Fibroblast of the conjunctiva (primary cell): ENCODE measurements at regions not wholly inside any gene's neighbourhood (a gene's known extent, or its start where the extent isn't known, plus 50 kb on each side); places are given as distances from the start of the nearest gene placed in this dataset.
A peak's percentile ranks its signal among the peaks of the same experiment; 100 is the strongest.

ENCODE experiments used
- DNase-seq: peaks from one replicate; pipeline ENCODE4 v3.0.0-alpha.2; 2010; ENCODE audit warnings: low read depth

DNA sequence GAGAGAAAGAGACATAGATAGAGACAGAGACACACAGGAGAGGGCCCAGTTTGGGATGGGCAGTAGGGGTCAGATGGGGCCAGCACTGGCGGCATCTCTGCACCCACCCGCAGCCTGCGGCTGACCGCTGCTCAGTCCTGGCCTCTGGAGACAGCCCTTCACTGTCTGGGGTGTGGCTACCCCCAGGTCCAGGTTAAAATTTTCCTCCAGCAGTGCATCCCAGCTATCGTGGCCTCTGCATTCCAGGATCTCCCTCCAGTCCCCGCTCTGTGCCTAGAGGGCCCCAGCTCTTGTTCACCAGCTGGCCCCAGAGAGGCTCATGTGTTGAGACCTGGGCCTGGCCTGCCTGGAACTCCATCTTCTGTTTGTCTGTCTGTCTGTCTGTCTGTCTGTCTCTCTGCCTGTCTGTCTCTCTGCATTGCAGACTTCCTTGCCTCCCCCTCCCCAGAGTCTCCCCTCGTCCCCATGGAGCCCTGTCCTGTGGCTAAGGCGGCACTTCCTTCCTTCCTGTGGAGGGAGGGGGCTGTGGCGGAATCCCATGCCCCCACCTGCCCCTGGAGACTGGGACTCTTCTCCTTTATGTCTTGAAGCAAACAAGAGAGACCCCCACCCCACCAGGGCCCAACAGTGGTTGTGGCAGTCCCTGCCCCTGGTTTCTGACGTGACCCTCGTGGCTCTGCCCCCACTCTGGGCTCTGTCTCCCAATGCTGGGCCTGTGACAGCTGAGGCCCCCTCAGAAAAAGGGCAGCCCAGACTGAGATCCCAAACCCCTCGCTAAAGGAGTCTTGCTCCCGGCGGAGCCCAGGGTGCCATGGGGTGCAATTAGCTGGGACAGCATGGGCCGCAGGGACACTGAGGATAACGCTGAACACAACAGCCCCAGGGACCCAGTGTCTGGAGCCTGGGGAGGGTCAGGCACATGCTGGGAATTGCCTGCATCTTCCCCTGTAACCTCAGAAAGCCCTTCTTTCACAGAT, 241.8 kb downstream of the NPHP4 start:
- DNase-seq = no peak

DNA sequence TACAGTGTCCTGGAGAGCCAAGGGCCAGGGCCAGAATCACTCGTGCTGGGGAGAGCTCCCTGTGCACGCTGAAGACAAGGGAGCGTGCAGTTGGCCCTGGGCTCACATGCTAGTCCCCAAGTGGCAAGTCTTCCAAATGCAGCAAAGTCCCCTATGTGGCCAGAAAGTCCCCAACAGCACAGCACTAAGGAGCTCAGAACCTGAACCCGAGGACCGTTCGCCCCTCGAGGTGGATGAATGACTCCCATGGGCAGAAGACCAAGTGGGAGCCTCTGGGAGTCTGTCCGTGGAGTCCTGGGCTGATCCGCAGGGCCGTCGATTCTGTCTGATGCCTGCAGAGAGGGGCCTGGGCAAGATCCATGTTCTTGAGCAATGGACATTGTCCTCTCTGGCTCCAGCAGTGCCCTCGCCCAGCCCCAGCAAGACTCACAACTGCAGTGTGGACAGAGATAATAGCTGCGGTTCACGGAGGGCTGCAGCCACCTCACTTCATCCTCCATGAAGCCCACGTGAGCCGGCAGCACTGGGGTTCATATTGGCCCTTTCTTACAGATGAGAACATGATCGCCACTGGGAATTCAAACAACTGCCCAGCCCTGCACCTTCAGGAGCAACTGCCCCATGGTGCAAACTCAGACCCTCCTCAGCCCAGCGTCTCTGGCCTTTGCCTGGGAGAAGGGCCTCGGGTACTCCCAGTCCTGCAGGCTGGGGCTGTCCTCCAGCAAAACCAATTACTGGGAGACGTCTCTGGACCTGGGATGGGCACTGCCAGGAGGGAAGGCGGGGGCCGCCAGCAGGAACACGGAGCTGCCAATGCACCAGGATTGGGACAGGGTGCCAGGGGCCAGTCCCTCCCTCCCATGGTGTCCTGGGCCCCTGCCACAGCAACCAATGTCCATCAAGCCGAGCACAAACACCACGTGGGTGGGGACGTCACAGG, 243.7 kb downstream of the NPHP4 start:
- DNase-seq = no peak

DNA sequence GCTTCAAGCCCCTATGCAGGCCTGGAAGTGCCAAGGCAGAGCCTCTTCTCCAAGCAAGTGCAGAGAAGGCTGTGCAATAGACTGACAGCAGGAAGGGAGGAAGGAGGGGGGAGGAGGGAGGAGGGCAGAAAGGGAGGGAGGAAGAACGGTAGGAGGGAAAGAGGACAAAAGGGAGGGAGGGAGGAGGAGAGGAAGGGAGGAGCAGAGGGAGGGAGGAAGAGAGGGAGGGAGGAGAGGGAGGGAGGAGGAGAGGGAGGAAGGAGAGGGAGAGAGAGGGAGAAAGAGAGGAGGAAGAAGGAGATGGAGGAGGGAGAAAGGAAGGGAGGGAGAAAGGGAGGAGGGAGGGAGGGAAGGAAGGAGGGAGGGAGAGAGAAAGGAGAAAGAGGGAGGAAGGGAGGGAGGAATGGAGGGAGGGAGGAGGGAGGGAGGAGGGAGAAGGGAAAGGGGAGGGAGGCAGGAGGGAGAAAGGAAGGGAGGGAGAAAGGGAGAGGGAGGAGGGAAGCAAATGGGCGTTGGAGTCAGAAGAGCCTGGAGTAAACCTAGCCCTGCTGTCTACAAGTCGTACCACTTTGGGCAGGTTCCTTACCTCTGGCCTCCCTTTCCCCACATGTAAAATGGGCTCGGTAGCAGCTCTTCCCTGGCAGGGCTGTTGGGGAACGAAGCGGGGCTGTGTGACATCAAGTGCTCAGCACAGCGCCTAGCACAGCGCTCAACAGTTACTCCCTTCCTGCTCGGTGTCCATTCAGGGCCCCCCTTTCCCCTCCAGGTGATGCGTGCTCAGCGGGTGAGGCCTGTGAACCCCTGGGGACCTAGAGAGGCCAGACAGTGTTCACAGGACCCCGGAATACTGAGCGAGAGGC, 244.6 kb downstream of the NPHP4 start:
- no peak for DNase-seq

DNA sequence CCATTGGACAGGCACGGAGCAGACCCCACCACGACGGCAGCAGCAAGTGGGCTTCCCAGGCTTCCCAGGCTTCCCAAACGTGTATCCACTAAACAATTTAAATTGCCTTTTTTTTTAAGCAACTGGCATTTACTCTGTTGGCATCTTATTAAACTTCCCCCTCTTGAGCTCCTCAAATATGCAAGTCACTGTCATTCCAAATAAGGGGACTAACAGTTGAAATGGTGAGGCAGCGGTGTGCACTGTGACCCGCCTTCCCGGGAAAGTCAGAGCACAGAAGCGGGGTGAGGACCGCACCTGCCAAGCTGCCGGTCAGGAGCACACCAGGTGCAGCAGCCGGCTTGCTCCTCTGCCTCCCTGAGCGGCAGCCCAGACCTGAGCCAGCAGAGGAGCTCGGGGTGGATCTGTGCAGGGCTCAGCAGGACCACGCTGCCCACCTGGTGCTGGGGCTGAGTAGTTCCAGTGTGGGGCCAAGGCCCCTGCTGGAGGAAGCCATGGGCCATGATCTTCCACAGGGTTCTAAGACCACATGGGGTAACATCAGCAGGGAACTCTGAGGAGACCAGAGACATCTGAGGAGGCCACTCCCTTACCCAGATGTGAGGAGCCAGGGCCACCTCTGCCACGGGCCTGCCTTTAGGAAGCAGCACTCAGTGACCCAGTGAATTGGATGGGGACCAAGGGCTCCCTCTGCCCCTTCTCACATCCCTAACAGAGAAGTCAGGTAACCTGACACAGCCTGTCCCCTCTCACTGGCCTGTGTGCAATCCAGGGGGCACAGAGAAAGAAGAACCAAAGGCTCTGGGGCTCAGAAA, 245.4 kb downstream of the NPHP4 start:
- no peak for DNase-seq

DNA sequence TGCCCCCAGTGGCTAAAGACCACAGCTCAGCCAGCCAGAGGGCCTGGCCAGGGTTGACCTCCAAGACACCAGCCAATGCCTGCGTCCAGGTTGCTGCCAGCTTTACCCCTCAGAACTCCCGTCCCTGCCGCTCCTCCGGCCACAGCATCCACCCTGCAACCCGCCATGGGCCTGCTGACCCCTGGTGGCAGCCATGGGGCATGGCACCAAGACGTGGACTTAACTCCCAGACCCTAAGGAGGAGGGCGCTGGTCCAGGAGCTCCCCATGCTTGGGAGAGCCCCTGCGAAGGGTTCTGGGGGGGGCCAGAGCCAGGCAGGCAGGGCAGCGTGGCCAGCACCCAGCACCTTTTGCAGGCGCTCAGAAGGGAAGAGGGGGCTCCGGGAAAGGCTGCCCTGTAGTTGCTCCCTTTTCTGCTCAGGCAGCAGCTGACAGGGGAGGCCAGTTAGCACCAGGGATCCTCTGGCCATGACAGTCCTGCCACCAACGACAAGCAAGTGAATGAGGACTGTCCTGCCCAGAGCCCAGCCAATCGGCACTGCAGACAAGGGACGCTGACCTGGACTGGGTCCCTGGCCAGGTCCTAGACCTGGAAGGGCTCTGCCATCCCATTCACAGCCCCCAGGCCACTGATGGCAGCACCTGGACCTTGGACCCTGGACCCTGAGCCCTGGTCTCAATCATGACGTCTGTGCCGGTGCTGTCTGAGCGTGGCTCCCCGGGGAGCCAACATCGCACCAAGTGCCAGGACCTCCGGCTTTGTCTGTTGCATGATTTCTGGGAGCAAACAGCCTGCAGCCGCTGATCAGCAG, 246.2 kb downstream of the NPHP4 start:
- DNase-seq = peak; percentile 41

DNA sequence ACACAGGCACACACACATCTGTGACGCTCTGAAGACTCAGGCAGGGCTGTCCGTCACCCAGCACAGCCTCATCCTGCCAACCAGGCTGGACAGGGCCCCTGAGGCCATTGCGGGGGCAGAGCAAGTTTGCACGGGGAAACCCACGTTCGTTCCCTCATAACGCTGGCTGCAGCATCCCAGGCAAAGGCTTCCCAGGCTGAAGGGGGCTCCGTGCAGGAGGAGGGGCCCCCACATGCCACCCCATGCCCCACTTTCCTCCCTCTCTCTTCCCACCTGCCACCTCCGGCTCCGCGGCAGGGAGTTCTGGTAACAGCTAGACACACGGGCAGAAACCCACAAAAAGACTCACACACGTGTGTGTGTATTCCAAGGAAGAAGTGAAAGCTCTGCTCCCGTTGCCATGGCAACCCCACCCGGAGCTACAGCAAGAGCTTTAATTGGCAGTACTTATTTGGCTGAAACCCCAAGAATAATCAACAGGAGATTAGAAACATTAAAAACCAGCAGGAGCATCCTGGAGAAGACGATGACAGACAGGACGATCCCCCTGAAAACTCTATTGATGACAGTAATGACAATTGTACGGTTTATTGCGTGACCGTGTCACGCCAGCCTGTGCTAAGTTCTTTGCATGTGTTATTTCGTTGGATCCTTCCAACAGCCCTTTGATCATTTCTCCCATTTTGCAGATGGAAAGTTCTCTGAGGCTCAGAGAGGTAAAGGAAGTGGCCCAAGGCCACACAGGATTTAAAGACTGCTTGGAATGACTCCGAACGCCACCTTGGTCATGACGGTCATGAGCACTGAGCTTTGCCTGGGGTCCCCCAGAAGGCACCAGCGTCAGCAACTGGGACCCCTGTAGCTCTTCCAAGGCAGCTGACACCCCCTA, 247.1 kb downstream of the NPHP4 start:
- no peak for DNase-seq

DNA sequence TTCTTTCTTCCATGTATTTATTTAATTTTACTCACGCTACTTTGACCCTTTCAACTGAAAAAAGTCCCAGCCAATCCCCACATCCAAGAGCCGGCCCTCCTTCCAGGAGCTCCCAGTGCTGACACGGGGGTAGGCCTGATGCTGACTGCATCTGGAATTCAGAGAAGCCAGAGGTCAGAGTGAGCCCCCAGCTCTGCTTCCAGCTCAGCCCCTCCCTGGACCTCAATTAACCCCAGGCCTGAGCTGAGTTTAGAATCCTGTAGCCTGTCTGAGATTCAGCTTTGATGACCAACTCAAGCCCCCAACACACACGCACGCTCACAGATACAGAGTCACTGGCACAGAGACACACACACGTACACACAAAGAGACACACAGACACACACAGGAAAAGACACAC, 247.9 kb downstream of the NPHP4 start:
- DNase-seq = no peak

DNA sequence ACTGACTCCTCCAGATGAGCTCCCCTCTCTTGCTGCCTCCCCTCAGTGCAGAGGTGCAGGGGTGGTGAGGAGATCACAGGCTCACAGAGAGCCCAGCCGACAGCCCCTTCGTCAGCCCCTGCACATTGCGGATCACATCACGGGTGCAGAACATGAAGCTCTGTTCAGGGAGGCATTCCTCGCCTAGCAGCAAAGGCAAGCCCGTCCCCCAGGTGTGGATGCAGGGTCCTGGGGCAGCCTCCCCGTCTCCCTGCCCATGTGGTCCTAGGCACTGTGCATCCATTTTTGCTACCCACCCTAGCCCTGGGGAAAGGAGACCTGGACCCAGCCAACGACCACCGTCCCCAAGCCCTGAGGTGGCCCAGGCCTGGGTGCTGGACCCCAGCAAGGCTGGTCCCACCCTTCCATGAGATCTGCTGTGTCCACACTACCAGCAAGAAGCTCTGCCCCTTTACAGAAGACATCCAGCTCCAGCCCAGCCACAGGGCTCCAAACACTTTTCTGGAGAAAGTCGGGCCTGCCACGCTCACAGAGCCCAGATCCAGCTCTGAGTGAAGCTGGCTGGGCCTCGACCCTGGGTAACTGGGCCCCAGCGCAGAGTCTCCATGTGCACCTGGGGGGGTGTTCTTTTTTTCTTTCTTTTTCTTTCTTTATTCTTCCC, 248.7 kb downstream of the NPHP4 start:
- DNase-seq = no peak

DNA sequence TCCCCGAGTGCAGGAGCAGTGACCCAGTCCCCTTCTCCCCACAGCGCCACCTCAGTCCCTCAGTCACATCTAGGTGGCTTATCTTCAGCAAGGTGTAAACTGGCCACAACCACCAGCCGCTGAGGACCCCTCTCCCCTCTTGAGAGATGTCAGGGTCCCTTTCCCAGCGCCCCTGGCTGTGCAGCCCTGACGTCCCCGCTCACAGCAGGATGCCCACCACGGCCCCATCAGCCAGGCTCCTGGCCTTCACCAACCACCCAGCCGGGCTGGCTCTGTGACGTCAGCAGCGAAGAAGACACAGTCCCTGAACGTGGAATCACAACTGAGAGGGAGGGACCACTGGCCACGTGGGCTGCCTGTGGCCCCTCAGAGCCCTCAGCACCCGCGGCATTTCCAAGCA, 249.4 kb downstream of the NPHP4 start:
- no peak for DNase-seq

DNA sequence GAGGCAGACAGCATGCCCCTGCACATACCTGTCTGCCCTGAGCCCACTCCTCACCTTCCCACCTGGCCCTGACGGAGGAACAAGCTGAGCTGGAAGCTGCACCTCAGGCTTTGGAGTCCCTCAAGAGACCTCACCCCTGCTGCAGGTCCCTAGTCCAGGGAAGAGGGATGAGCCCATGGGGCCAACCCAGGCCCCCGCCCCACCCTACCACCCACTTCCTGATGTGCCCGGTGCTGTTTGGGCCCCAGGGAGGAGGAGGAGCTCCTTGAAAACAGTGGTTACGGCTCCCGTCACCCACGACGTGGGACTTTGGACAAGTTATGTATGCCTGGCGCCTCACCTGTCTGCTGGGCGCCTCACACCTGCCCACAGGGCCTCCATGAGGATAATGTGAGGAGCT, 250.2 kb downstream of the NPHP4 start:
- no peak for DNase-seq

DNA sequence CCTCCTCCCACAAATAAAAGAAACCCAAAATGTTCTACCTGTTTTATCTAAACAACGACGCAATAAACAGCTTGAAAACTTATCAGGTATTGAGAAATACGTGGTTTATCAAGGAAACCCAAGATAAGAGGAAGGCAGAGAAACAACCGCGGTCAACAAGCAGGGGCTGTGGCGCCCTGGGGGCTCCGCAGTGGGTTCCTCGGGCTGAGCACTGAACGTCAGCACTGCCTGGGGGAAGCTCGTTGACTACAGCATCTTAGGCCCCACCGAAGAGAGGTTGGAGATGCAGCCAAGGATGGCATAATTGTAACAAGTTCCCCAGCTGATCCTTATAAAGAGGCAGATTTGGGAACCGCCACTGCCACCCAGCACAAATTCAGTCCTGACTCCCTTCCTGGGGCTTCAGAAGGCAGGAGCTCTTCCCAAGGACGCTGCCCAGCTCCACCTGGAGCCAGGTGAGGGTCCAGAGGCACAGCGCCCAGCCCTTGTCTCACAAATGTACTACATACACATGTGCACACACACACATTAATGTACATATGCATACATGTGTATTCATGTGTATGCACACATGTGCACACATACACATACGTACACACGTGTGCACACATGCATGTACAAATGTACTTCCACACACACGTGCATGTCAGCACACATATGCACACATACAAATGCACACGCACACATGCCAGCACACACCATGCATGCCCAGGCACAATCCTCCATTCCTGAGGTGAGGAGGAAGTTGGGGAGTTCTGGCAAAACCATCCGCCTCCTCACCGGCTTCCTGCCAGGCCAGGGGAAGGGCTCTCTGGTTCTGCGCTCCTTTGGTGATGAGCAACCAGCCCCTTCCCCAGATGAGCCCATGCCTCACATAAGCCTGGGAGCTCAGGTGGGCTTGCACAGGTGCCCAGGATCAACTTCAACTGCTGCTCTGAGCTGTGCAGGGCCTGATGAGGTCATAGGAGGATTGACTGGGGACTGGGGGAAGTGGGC, 251.1 kb downstream of the NPHP4 start:
- DNase-seq = no peak

DNA sequence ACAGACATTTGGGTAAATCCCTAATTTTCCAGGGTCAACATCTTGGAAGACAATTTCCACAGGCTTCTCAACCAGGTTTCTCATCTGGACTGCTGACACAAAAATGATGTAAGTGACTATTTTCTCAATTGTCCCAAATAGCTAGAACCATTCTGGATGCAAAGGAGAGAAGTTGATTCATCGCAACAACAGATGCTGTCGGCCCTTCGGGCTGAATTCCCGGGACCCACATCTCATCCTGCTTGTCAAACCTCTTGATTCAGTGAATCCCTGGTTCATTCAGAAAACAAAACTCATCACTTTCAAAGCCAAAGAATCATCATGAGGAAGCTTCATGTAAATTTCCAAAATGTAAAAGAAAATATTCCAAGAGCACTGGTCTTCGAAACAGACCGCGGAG, 251.8 kb downstream of the NPHP4 start:
- DNase-seq = no peak

DNA sequence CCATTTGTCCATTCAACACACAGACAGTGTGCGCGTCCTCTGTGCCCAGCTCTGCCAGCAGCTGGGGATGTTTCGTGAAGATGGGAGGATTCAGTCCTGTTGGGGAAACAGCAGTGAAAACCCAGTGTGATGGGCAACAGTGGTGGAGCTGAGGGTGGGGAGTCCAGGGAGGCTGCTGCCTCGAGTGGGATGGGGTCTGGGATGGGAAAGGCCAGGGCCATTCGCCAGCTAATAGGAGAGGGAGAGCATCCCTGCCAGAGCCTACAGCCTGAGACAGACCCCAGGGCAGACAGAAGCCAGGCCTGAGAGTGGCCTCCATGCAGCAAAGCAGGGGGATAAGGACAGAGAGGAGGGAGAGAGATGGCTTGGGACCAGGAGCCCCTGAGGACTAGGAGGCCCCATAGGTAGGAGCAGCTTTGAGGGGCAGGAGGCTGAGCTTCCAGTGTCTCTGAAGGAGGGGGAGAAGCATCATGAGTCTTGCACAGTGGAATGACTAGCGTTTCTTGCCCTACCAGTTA, 252.6 kb downstream of the NPHP4 start:
- no peak for DNase-seq

DNA sequence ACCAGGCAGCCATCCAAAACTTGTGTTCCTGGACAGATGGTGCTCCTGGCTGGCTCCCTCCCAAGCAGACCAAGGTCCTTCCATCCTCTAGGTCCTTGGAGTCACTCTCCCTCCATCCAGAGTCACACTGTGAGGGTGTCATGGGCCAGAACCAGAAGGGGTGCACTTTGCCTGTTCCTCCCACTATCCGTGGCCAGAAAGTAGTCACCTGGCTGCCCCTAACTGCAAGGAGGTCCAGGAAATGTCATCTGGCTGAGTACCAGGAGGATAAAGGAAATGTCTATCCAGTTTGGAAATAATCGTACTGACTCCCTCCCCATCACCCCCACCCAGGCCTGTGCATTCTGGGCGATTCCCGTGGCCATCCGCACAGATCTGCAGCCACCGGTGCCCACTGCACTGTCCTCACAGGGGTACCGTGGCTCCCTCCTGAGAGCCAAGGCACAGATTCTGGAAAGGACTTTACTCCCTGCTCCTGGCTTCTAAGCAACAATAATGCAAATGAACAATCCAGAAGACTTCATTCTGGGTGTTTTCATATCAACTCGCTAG, 253.2 kb downstream of the NPHP4 start:
- DNase-seq = no peak

DNA sequence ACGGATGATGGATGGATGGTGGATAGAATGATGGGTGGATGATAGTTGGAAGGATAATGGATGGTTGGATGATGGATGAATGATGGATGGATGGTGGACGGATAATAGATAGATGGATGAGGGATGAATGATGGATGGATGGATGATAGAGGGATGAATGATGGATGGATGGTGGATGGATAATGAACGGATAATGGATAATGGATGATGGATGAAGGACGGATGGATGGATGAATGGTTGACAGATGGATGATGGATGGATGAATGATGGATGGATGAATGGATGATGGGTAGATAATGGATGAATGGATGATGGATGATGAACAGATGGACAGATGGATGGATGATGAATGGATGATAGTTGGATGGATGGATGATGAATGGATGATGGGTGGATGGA, 255.1 kb downstream of the NPHP4 start:
- DNase-seq = no peak

DNA sequence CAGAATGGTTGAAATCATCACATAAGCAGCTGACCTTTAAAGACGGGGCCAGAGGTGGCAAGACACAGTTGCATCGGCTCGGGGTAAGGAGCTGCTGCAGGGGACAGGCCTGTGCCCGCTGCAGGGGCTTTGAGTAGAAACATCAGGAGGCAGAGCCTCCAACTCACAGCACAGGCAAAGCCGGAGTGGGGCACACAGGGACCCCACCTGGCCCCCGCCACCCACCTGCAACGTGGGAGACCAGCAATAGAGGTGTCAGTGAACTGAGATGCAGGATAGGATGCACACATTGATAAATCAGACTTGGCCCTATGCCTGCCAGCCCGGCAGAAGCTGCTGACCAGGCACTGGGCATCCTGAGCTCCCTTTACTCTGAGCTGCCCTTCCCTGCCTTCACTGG, 257.2 kb downstream of the NPHP4 start:
- no peak for DNase-seq

DNA sequence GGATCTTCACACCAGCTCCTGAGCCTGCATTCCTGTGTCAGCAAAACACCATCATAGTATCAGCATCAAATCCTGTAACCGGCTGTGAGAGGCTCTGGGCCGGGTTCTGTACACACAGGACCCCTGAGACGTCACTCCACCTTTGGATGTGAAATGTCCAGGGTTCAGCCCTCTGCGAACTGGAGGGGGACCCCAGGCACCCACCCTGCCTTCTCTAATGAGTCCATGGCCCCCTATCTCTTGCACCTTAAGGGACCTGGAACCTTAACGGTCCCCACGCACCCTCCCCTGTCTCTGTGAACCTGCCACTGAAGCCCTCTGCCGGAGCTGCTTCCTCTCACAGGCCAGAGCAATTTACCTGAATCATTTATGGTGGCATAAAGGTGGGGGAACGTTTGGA, 257.8 kb downstream of the NPHP4 start:
- no peak for DNase-seq
